Peyer's patch (tissue), 4 donors: ENCODE measurements at regions not wholly inside any gene's neighbourhood (a gene's known extent, or its start where the extent isn't known, plus 50 kb on each side); places are given as distances from the start of the nearest gene placed in this dataset.

Experiments used
- DNase-seq, 3 donors: peaks; one replicate each; pipeline ENCODE4 v3.0.0-alpha.2; 2017 to 2019
- H3K27ac ChIP-seq, 4 donors: fragments of 200-600 bp; sonication (generic); one replicate each; pipeline ENCODE4 v1.5.1; 2016 to 2019
- H3K27me3 ChIP-seq, 2 donors: fragments of 200-600 bp; sonication (generic); one replicate each; pipeline ENCODE4 v1.5.1; 2019
- H3K36me3 ChIP-seq, 3 donors: fragments of 200-600 bp; sonication (generic); one replicate each; pipeline ENCODE4 v1.5.1; 2016 to 2019
- H3K4me1 ChIP-seq, 4 donors: fragments of 200-600 bp; sonication (generic); one replicate each; pipeline ENCODE4 v1.5.1; 2016 to 2019
- H3K4me3 ChIP-seq, 4 donors: fragments of 200-600 bp; sonication (generic); 1 replicate in 3 of 4; 2 replicates in 1 of 4; pipeline ENCODE4 v1.5.1; 2016 to 2019; ENCODE audit warnings: mild to moderate bottlenecking in 1 of 4
- H3K9me3 ChIP-seq, 4 donors: fragments of 200-600 bp; sonication (generic); one replicate each; pipeline ENCODE4 v1.5.1; 2016 to 2019; ENCODE audit warnings: mild to moderate bottlenecking in 1 of 4
- CTCF ChIP-seq, 6 experiments: fragments of 450-650 bp in 4 of 6; fragments of 200-600 bp in 2 of 6; sonication (generic) in 1 of 6; IDR thresholded peaks; one replicate each; pipeline ENCODE4 v1.5.1; 2017 to 2019; ENCODE audit warnings: antibody characterized with exemption in 6 of 6, mild to moderate bottlenecking in 3 of 6, moderate library complexity in 1 of 6
- POLR2A ChIP-seq, 2 donors: fragments of 450-650 bp; IDR thresholded peaks; one replicate each; pipeline ENCODE4 v1.5.1; 2017; ENCODE audit warnings: antibody characterized with exemption in 2 of 2, mild to moderate bottlenecking in 2 of 2, moderate library complexity in 2 of 2

GRCh38 chr4:32249040-32249439 lies 1528.9 kb downstream of the PCDH7 start:
- no peak for TF ChIP-seq CTCF (IDR thresholded peaks at IDR 0.05)
- TF ChIP-seq POLR2A (IDR thresholded peaks at IDR 0.05), result no peak
- DNase-seq, result no peak

GRCh38 chr4:32251126-32251525 lies 1531.0 kb downstream of the PCDH7 start:
- H3K36me3 ChIP-seq, result no peaks in the 10 kb centered on the region
- DNase-seq, result no peak
- no peak overlapping the region for H3K27ac ChIP-seq
- no peak for TF ChIP-seq CTCF (IDR thresholded peaks at IDR 0.05)
- no peak for TF ChIP-seq POLR2A (IDR thresholded peaks at IDR 0.05)
- no peak overlapping the region for H3K4me3 ChIP-seq
- H3K4me1 ChIP-seq, result no peaks in the 10 kb centered on the region
- no peaks in the 10 kb centered on the region for H3K27me3 ChIP-seq
- H3K9me3 ChIP-seq, result no peaks in the 10 kb centered on the region

More at GRCh38 chr4:32249040-32249439, 1528.9 kb downstream of the PCDH7 start:
- Histone ChIP-seq H3K9me3 (no peaks in the 10 kb centered on the region), H3K36me3 (no peaks in the 10 kb centered on the region), H3K4me3 (no peak overlapping the region), H3K27ac (no peak overlapping the region), H3K4me1 (no peaks in the 10 kb centered on the region), H3K27me3 (no peaks in the 10 kb centered on the region)

- Histone ChIP-seq H3K36me3 (no peaks in the 10 kb centered on the region), H3K9me3 (no peaks in the 10 kb centered on the region), H3K4me1 (no peaks in the 10 kb centered on the region), H3K4me3 (no peak overlapping the region), H3K27me3 (no peaks in the 10 kb centered on the region), H3K27ac (no peak overlapping the region)
- TF ChIP-seq POLR2A (IDR thresholded peaks at IDR 0.05) (no peak), CTCF (IDR thresholded peaks at IDR 0.05) (no peak)
- DNase-seq, result no peak
Measured at GRCh38 chr4:32251926-32252325, 1531.8 kb downstream of the PCDH7 start.

GRCh38 chr4:32254216-32254615 lies 1534.0 kb downstream of the PCDH7 start:
- Histone ChIP-seq H3K27me3 (no peaks in the 10 kb centered on the region), H3K4me3 (no peak overlapping the region), H3K27ac (no peak overlapping the region), H3K4me1 (no peaks in the 10 kb centered on the region), H3K9me3 (no peaks in the 10 kb centered on the region), H3K36me3 (no peaks in the 10 kb centered on the region)
- TF ChIP-seq CTCF (IDR thresholded peaks at IDR 0.05) (no peak), POLR2A (IDR thresholded peaks at IDR 0.05) (no peak)
- no peak for DNase-seq

GRCh38 chr4:32258986-32259385 lies 1538.8 kb downstream of the PCDH7 start:
- Histone ChIP-seq H3K4me3 (no peak overlapping the region), H3K36me3 (no peaks in the 10 kb centered on the region), H3K4me1 (no peaks in the 10 kb centered on the region), H3K27ac (no peak overlapping the region), H3K9me3 (no peaks in the 10 kb centered on the region), H3K27me3 (no peaks in the 10 kb centered on the region)
- TF ChIP-seq POLR2A (IDR thresholded peaks at IDR 0.05) (no peak), CTCF (IDR thresholded peaks at IDR 0.05) (no peak)
- DNase-seq, result no peak

GRCh38 chr4:32261196-32261595 lies 1541.0 kb downstream of the PCDH7 start:
- DNase-seq, result no peak
- Histone ChIP-seq H3K27ac (no peak overlapping the region), H3K27me3 (no peaks in the 10 kb centered on the region), H3K4me3 (no peak overlapping the region), H3K4me1 (no peaks in the 10 kb centered on the region), H3K36me3 (no peaks in the 10 kb centered on the region), H3K9me3 (no peaks in the 10 kb centered on the region)
- TF ChIP-seq CTCF (IDR thresholded peaks at IDR 0.05) (no peak), POLR2A (IDR thresholded peaks at IDR 0.05) (no peak)
